ENCODE measurements at regions not wholly inside any gene's neighbourhood (a gene's known extent, or its start where the extent isn't known, plus 50 kb on each side); places are given as distances from the start of the nearest gene placed in this dataset.

DNA sequence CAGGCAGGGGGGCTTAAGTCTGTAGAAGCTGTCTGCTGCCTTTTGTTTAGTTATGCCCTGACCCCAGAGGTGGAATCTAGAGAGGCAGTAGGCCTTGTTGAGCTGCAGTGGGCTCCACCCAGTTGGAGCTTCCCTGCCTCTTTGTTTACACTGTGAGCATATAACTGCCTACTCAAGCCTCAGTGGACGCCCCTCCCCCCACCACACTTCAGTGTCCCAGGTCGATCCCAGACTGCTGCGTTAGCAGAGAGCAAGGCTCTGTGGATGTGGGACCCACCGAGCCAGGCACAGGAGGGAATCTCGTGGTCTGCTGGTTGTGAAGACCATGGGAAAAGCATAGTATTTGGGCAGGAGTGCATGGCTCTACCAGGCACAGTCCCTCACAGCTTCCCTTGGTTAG, 446.8 kb upstream of the RARB start:
- Mint-ChIP-seq H3K27ac (no peak overlapping the region), H3K9me3 (peaks cover 16% of the 10 kb centered on the region), H3K36me3 (ENCODE audit: low read depth) (no peaks in the 10 kb centered on the region), H3K4me3 (no peak overlapping the region), H3K27me3 (no peaks in the 10 kb centered on the region), H3K4me1 (ENCODE audit: low read depth) (no peaks in the 10 kb centered on the region)

- H3K36me3 Mint-ChIP-seq (ENCODE audit: low read depth) = no peaks in the 10 kb centered on the region
- H3K4me1 Mint-ChIP-seq (ENCODE audit: low read depth) = no peaks in the 10 kb centered on the region
- no peak overlapping the region for H3K4me3 Mint-ChIP-seq
- H3K27me3 Mint-ChIP-seq = no peaks in the 10 kb centered on the region
- H3K9me3 Mint-ChIP-seq = peaks cover 16% of the 10 kb centered on the region
- no peak overlapping the region for H3K27ac Mint-ChIP-seq
Measured at GRCh38 chr3:24981924-24982323, 446.1 kb upstream of the RARB start.

DNA sequence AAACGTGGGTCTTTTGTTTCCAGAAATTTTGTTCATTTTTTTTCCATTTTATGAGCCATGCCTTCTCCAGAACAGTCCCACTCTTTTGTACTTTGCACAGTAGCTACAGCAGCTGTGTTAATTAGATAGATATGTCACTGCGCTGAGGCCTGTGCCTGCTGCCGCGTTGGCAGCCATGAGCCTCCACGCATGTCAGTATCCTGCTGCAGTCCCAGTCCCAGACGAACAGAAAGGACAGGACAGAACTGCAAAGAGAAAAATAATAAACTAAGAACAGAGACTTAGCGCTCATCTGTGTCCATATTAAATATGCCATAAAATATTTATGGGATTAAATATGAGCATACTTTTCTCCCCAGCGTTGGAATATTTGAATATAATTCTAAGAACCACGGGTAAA, 442.4 kb upstream of the RARB start:
- H3K27me3 Mint-ChIP-seq = no peaks in the 10 kb centered on the region
- no peaks in the 10 kb centered on the region for H3K9me3 Mint-ChIP-seq
- H3K36me3 Mint-ChIP-seq (ENCODE audit: low read depth) = no peaks in the 10 kb centered on the region
- no peaks in the 10 kb centered on the region for H3K4me1 Mint-ChIP-seq (ENCODE audit: low read depth)
- no peak overlapping the region for H3K27ac Mint-ChIP-seq
- no peak overlapping the region for H3K4me3 Mint-ChIP-seq

DNA sequence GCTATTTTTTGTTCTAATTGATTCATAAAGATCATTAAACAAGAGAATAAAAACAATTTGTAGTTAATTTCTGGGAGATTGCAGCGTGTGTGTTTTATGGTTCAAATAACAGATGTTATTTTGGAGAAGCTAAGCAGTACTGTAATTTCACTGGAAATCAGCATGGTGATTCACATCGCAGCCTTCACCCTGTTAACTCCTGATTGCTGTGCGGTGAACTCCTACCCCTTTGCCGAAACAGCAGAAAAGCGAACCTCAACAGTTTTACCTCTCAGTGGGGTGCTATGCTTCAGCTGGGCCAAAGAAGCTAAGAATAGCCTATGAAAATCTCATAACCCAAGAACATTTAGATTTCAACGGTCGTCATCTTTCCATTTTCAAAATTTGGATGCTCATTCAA, 441.5 kb upstream of the RARB start:
- Mint-ChIP-seq H3K4me3 (no peak overlapping the region), H3K36me3 (ENCODE audit: low read depth) (no peaks in the 10 kb centered on the region), H3K9me3 (no peaks in the 10 kb centered on the region), H3K27me3 (no peaks in the 10 kb centered on the region), H3K27ac (no peak overlapping the region), H3K4me1 (ENCODE audit: low read depth) (no peaks in the 10 kb centered on the region)

DNA sequence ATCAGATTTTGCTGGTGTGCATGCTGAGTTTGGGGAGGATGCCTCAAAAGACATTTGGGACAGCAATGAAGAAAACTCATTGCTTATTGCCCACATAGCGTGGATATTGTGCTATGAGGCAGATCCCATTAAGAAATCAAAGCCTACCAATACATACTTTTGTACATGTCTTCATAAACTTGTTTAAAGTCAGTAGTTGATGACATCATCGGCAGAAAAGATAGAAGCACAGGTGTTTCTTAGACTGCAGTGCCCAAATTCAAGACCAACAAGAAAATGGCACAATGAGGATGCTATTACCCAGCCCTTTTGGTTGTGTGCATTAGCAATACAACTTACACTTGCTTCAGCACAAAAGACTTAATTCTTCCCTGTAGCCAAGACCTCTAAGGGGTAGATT, 428.7 kb upstream of the RARB start:
- no peaks in the 10 kb centered on the region for H3K36me3 Mint-ChIP-seq (ENCODE audit: low read depth)
- H3K27ac Mint-ChIP-seq = no peak overlapping the region
- no peaks in the 10 kb centered on the region for H3K27me3 Mint-ChIP-seq
- peaks cover 3% of the 10 kb centered on the region for H3K9me3 Mint-ChIP-seq
- H3K4me3 Mint-ChIP-seq = no peak overlapping the region
- no peaks in the 10 kb centered on the region for H3K4me1 Mint-ChIP-seq (ENCODE audit: low read depth)

DNA sequence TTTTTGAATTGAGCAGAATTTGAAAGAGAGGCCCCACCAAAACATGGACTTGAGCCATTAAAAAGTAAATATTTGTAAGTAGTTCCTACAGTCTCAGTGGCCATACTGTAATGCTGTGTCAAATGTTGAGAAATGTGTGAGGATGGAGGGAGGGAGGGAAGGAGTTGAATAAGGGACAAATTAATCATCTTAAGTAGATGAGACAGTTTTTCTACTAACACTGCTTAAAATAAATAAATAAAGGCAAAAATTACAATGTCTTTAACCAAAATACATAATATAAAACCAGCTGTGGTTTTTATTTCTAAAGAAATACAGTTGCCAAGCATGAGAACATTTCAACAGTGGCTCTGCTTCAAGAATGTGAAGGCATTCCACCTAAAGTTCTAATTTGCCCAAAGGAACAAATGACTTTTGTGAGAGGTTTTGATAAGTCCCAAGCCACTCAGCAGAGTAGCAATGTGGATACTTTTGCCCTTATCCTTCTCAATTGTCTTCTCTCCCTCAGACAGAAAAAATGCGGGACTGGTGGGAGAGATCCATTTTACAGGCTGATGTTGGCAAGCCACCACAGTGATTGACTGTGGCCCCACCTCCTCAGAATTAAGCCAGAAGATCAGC, 427.0 kb upstream of the RARB start:
- Mint-ChIP-seq H3K4me3 (no peak overlapping the region), H3K27me3 (no peaks in the 10 kb centered on the region), H3K4me1 (ENCODE audit: low read depth) (no peaks in the 10 kb centered on the region), H3K36me3 (ENCODE audit: low read depth) (no peaks in the 10 kb centered on the region), H3K9me3 (peaks cover 3% of the 10 kb centered on the region), H3K27ac (no peak overlapping the region)

GRCh38 chr3:25002052-25002451, 426.0 kb upstream of the RARB start:
- Mint-ChIP-seq H3K9me3 (peaks cover 3% of the 10 kb centered on the region), H3K36me3 (ENCODE audit: low read depth) (no peaks in the 10 kb centered on the region), H3K27ac (no peak overlapping the region), H3K27me3 (no peaks in the 10 kb centered on the region), H3K4me1 (ENCODE audit: low read depth) (no peaks in the 10 kb centered on the region), H3K4me3 (no peak overlapping the region)

DNA sequence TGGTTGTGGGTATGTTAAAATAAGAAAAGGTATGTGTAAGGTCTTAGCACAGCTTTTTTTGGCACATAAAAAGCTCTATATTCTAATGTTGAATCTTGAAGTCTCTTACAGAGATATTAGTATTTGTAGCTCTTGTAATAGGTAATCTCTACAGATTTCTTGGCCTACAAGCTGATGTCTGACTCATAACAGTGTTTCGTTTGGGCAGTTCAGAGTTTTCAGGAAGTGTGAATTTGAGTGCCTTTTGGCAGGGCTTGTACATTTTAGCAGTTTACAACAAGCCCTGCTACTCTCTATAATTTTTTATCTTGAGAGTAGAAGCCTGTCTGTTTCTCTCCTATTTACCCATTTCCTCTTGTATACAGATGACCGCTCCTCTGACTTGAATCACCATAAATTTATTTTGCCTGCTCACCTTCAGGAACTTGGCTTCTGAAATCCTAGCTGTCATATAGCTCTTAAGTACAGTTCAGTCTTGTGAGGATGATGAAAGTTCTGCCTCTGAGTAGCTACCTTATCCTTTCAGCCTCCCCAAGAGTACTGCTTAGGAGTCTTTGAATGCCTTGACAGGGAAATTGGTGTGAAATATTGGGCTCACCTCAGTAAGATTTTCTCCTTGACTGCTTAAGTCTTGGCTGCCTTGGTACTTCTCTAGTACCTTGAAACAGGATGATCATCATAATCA, 419.9 kb upstream of the RARB start:
- Mint-ChIP-seq H3K36me3 (ENCODE audit: low read depth) (no peaks in the 10 kb centered on the region), H3K27ac (no peak overlapping the region), H3K9me3 (peaks cover 4% of the 10 kb centered on the region), H3K4me1 (ENCODE audit: low read depth) (no peaks in the 10 kb centered on the region), H3K4me3 (no peak overlapping the region), H3K27me3 (no peaks in the 10 kb centered on the region)

- Mint-ChIP-seq H3K9me3 (peaks cover 4% of the 10 kb centered on the region), H3K4me1 (ENCODE audit: low read depth) (no peaks in the 10 kb centered on the region), H3K27ac (no peak overlapping the region), H3K36me3 (ENCODE audit: low read depth) (no peaks in the 10 kb centered on the region), H3K27me3 (no peaks in the 10 kb centered on the region), H3K4me3 (no peak overlapping the region)
Measured at GRCh38 chr3:25009665-25010064, 418.4 kb upstream of the RARB start.

DNA sequence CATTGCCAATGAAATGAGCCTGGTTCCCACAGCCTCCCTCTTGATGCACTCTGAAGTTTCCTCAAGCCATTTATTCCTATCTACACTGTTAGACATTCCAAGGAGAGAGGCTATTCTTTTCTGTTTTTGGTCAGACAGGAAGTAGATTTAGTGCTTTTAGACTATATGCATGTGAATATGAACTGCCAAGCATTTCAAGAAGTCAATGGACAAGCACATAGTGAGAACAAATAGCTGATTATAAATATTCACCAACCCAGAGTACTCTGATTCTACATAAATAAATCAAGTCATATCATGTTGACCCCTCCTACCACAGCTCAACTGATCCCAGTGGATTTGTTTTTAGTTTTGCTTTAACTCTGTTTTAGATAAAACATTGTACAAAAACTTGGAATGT, 412.5 kb upstream of the RARB start:
- H3K27ac Mint-ChIP-seq = no peak overlapping the region
- H3K4me1 Mint-ChIP-seq (ENCODE audit: low read depth) = no peaks in the 10 kb centered on the region
- no peak overlapping the region for H3K4me3 Mint-ChIP-seq
- no peaks in the 10 kb centered on the region for H3K27me3 Mint-ChIP-seq
- H3K36me3 Mint-ChIP-seq (ENCODE audit: low read depth) = no peaks in the 10 kb centered on the region
- peaks cover 11% of the 10 kb centered on the region for H3K9me3 Mint-ChIP-seq

- H3K36me3 Mint-ChIP-seq (ENCODE audit: low read depth) = no peaks in the 10 kb centered on the region
- H3K4me1 Mint-ChIP-seq (ENCODE audit: low read depth) = no peaks in the 10 kb centered on the region
- no peak overlapping the region for H3K27ac Mint-ChIP-seq
- no peaks in the 10 kb centered on the region for H3K27me3 Mint-ChIP-seq
- no peak overlapping the region for H3K4me3 Mint-ChIP-seq
- H3K9me3 Mint-ChIP-seq = peaks cover 7% of the 10 kb centered on the region
Measured at GRCh38 chr3:25018909-25019308, 409.2 kb upstream of the RARB start.

DNA sequence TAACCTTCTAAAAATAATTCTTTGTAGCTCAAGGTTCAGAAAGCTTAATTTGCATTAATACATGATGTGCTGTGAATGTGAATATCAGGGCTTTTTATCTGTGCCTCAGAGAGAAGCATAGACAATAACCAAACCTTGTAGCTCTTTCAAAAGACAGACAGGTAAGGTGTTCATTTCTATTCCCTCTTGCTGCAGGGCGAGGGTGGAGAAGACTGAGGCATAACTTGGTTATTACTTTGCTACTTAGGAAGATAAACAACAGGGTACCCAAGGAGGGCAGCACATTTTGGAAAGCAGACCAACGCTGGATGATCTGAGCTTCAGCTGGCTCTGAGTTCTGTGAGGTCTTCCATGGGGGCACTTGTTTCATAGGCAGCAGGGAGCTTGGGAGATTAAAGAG, 408.6 kb upstream of the RARB start:
- H3K27ac Mint-ChIP-seq = no peak overlapping the region

DNA sequence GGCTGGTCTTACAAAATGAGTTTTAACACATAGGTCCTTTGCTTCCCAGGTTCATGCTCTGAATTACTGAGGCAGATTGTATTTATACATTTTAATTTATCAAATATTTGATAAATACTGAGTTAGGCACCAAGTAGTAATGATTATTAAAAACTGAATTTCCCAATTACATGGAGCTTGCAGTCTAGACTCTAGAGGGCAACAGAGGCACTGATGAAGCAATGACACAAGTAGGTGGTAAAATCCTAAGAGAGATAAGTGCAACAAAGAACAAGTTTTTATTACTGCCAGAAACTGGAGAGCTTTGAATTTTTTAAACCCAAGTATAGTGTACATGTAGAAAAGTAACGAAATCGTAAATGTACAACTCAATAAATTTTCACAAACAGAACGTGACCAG, 406.2 kb upstream of the RARB start:
- Mint-ChIP-seq H3K9me3 (peaks cover 7% of the 10 kb centered on the region), H3K36me3 (ENCODE audit: low read depth) (no peaks in the 10 kb centered on the region), H3K4me3 (no peak overlapping the region), H3K27me3 (no peaks in the 10 kb centered on the region), H3K27ac (no peak overlapping the region), H3K4me1 (ENCODE audit: low read depth) (no peaks in the 10 kb centered on the region)

More for the DNA sequence above, 408.6 kb upstream of the RARB start:
- Mint-ChIP-seq H3K36me3 (ENCODE audit: low read depth) (no peaks in the 10 kb centered on the region), H3K9me3 (peaks cover 7% of the 10 kb centered on the region), H3K4me3 (no peak overlapping the region), H3K27me3 (no peaks in the 10 kb centered on the region), H3K4me1 (ENCODE audit: low read depth) (no peaks in the 10 kb centered on the region)

DNA sequence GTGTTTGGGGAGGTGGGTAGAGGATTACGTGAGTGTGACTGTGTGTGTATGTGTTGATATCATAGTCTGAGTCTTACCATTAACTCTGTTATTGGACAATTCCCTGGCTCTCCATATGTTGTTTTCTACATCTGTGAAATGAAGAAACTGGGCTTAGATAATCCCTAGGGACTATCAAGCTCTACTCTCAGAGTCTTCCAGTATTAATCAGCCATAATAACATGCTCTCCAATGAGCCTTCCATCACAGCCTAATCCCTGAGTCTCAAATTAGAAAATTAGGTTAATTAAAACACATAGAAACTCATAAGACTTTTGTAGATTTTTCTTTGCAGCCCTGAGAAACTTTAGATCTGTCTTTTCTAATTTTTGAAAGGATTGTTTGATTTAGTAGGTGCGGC, 404.2 kb upstream of the RARB start:
- no peaks in the 10 kb centered on the region for H3K27me3 Mint-ChIP-seq
- H3K4me3 Mint-ChIP-seq = no peak overlapping the region
- no peak overlapping the region for H3K27ac Mint-ChIP-seq
- no peaks in the 10 kb centered on the region for H3K9me3 Mint-ChIP-seq
- no peaks in the 10 kb centered on the region for H3K4me1 Mint-ChIP-seq (ENCODE audit: low read depth)
- no peaks in the 10 kb centered on the region for H3K36me3 Mint-ChIP-seq (ENCODE audit: low read depth)

- H3K4me1 Mint-ChIP-seq (ENCODE audit: low read depth) = no peaks in the 10 kb centered on the region
- no peaks in the 10 kb centered on the region for H3K27me3 Mint-ChIP-seq
- H3K4me3 Mint-ChIP-seq = no peak overlapping the region
- H3K36me3 Mint-ChIP-seq (ENCODE audit: low read depth) = no peaks in the 10 kb centered on the region
- no peak overlapping the region for H3K27ac Mint-ChIP-seq
- H3K9me3 Mint-ChIP-seq = no peaks in the 10 kb centered on the region
Measured at GRCh38 chr3:25025236-25025635, 402.8 kb upstream of the RARB start.

DNA sequence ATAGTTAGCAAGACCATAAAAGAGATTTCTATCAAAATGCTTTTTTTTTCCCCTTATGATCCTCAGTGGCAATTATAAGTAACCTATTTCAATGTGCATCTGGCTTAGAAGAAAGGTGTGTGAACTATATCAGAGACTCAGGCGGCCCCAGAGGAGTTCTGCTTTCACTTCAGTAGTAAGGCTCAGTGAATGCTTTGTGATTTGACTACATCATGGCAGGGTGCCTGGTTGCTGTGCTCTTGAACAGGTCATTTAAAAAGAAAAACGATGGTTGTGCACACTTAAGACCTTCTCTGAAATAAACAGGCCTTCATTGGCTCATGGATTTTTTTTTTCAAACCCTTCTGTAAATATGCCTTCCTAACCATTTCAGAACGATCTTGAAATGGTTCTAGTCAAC, 400.4 kb upstream of the RARB start:
- H3K27ac Mint-ChIP-seq = no peak overlapping the region
- H3K36me3 Mint-ChIP-seq (ENCODE audit: low read depth) = no peaks in the 10 kb centered on the region
- no peak overlapping the region for H3K4me3 Mint-ChIP-seq
- no peaks in the 10 kb centered on the region for H3K4me1 Mint-ChIP-seq (ENCODE audit: low read depth)
- H3K27me3 Mint-ChIP-seq = no peaks in the 10 kb centered on the region
- no peaks in the 10 kb centered on the region for H3K9me3 Mint-ChIP-seq

All from stimulated activated naive CD8-positive, alpha-beta T cell treated with anti-CD3 and anti-CD28 coated beads, Interleukin-15, Interleukin-2, amounts not matched to agents 100 ng/mL and 50 ng/mL, for 24 hours (primary cell).